ENCODE measurements at regions not wholly inside any gene's neighbourhood (a gene's known extent, or its start where the extent isn't known, plus 50 kb on each side); places are given as distances from the start of the nearest gene placed in this dataset.

DNA sequence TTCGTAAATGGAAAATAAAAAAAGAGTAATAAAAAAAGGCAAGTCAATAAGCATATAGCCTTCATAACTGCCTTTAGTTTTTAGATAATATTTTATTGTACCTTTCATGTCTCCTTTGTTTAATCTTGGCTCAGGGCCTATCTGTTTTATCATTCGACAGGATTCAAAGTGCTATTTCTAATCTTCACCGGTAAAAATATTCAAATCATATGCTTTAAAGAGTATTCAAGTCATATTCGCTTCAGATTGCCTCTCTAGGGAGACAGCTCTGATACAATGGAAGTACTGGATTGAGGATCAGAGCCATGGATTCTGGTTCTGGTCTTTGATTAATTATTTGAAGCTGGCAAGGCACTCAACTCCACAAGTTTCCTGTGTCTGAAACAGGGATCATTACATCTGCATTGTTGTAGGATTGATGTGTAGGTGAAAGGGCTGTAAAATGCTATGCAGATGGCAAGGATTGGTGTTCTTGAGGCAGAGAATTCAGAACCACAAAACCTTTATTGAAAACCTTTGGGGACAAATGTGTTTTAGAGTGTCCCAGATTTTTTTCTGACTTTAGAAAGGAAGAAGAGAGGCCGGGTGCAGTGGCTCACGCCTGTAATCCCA is 84.3 kb upstream of the RAPH1 start:
- Mint-ChIP-seq H3K27me3 (ENCODE audit: insufficient read depth) (no peaks in the 10 kb centered on the region), H3K36me3 (ENCODE audit: low read depth) (no peaks in the 10 kb centered on the region), H3K9me3 (peaks cover 4% of the 10 kb centered on the region), H3K4me3 (no peak overlapping the region), H3K27ac (no peak overlapping the region), H3K4me1 (peaks cover 9% of the 10 kb centered on the region)
- DNase-seq = no peak
- H3K4me1 ChIP-seq (ENCODE audit: control insufficient read depth, insufficient read depth, low read length) = peaks cover 4% of the 10 kb centered on the region
- TF ChIP-seq, protein P1, sequence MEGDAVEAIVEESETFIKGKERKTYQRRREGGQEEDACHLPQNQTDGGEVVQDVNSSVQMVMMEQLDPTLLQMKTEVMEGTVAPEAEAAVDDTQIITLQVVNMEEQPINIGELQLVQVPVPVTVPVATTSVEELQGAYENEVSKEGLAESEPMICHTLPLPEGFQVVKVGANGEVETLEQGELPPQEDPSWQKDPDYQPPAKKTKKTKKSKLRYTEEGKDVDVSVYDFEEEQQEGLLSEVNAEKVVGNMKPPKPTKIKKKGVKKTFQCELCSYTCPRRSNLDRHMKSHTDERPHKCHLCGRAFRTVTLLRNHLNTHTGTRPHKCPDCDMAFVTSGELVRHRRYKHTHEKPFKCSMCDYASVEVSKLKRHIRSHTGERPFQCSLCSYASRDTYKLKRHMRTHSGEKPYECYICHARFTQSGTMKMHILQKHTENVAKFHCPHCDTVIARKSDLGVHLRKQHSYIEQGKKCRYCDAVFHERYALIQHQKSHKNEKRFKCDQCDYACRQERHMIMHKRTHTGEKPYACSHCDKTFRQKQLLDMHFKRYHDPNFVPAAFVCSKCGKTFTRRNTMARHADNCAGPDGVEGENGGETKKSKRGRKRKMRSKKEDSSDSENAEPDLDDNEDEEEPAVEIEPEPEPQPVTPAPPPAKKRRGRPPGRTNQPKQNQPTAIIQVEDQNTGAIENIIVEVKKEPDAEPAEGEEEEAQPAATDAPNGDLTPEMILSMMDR (conservative IDR thresholded peaks at IDR 0.05) = no peak
- H3K27me3 ChIP-seq (ENCODE audit: control insufficient read depth, insufficient read depth, low read length, poor library complexity, severe bottlenecking) = no peaks in the 10 kb centered on the region
- H3K9me3 ChIP-seq (ENCODE audit: control insufficient read depth, low read length) = no peaks in the 10 kb centered on the region
- 94 to 95% methylated on average over 6 of the region's 6 CpGs for WGBS, 2 experiments (ENCODE audit: insufficient coverage in 1 of 2, insufficient read length in 1 of 2)
- no peak overlapping the region for H3K4me3 ChIP-seq (ENCODE audit: low read length)
- H3K27ac ChIP-seq (ENCODE audit: low read depth, low read length) = no peak overlapping the region
- no peak overlapping the region for H3K9ac ChIP-seq (ENCODE audit: extremely low read depth, low read length, poor library complexity, severe bottlenecking)
- H3K36me3 ChIP-seq (ENCODE audit: control insufficient read depth, insufficient read depth, low read length) = no peaks in the 10 kb centered on the region

DNA sequence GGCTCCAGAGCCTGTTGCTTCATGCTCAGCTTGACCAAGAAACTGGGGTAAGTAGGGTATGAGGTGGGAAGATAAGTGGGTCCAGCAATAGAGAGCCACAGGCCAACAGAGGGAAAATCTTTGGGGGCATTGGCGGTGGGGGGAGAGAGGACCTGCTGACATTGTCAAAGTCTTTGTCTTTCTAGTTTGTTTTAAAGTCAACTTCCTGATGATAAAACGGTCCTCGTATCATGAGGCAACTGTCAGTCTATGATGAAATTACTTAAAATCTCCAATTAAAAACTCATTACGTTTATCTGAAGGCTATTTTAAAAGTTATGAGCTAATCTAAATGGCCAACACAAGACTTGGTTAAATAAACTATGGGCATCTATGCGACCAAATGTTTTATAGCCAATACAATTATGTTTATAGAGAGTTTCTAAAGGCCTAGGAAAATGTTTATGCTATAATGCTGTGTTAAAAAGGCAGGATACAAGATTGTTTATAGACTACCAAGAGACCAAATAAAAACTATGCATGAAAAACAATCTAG is 84.4 kb upstream of the CD28 start:
- Histone ChIP-seq H3K27ac (ENCODE audit: low read depth, low read length) (no peak overlapping the region), H3K9me3 (ENCODE audit: control insufficient read depth, low read length) (no peaks in the 10 kb centered on the region), H3K4me1 (ENCODE audit: control insufficient read depth, insufficient read depth, low read length) (peaks cover 4% of the 10 kb centered on the region), H3K27me3 (ENCODE audit: control insufficient read depth, insufficient read depth, low read length, poor library complexity, severe bottlenecking) (no peaks in the 10 kb centered on the region), H3K4me3 (ENCODE audit: low read length) (no peak overlapping the region), H3K9ac (ENCODE audit: extremely low read depth, low read length, poor library complexity, severe bottlenecking) (no peak overlapping the region), H3K36me3 (ENCODE audit: control insufficient read depth, insufficient read depth, low read length) (no peaks in the 10 kb centered on the region)
- H3K4me3 Mint-ChIP-seq = no peak overlapping the region
- H3K27me3 Mint-ChIP-seq (ENCODE audit: insufficient read depth) = no peaks in the 10 kb centered on the region
- peaks cover 11% of the 10 kb centered on the region for H3K4me1 Mint-ChIP-seq
- H3K27ac Mint-ChIP-seq = no peak overlapping the region
- H3K36me3 Mint-ChIP-seq (ENCODE audit: low read depth) = no peaks in the 10 kb centered on the region
- H3K9me3 Mint-ChIP-seq = peaks cover 4% of the 10 kb centered on the region
- DNase-seq = no peak
- 86 to 95% methylated on average over 4 to 5 of the region's 5 CpGs for WGBS, 2 experiments (ENCODE audit: insufficient coverage in 1 of 2, insufficient read length in 1 of 2)
- TF ChIP-seq, protein P1 (conservative IDR thresholded peaks at IDR 0.05) = no peak

DNA sequence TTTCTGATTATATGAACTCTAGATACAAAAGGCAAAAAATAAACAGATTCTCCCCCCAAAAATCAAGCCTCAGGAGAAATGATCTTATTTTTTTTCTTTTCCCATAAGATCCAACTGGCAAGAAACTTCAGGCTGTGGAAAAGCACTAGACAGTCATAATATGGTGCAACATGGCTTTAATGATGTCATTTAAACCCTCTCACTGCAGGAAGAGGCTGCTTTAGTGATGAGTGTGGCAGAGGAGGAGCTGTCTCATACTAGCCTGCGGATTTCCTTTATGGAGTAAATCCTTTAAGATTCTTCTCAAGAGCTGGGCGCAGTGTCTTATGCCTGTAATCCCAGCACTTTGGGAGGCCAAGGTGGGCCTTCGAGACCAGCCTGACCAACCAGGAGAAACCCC is 83.3 kb upstream of the CD28 start:
- Histone ChIP-seq H3K9me3 (ENCODE audit: control insufficient read depth, low read length) (no peaks in the 10 kb centered on the region), H3K27ac (ENCODE audit: low read depth, low read length) (no peak overlapping the region), H3K4me1 (ENCODE audit: control insufficient read depth, insufficient read depth, low read length) (no peaks in the 10 kb centered on the region), H3K9ac (ENCODE audit: extremely low read depth, low read length, poor library complexity, severe bottlenecking) (no peak overlapping the region), H3K4me3 (ENCODE audit: low read length) (no peak overlapping the region), H3K27me3 (ENCODE audit: control insufficient read depth, insufficient read depth, low read length, poor library complexity, severe bottlenecking) (no peaks in the 10 kb centered on the region), H3K36me3 (ENCODE audit: control insufficient read depth, insufficient read depth, low read length) (no peaks in the 10 kb centered on the region)
- Mint-ChIP-seq H3K9me3 (peaks cover 4% of the 10 kb centered on the region), H3K27me3 (ENCODE audit: insufficient read depth) (no peaks in the 10 kb centered on the region), H3K27ac (no peak overlapping the region), H3K4me3 (no peak overlapping the region), H3K36me3 (ENCODE audit: low read depth) (no peaks in the 10 kb centered on the region), H3K4me1 (peaks cover 4% of the 10 kb centered on the region)
- no peak for DNase-seq
- TF ChIP-seq, protein P1 (conservative IDR thresholded peaks at IDR 0.05) = no peak
- 84 to 92% methylated on average over 3 of the region's 3 CpGs for WGBS, 2 experiments (ENCODE audit: insufficient coverage in 1 of 2, insufficient read length in 1 of 2)
